GM18907 (cell line): ENCODE measurements at regions not wholly inside any gene's neighbourhood (a gene's known extent, or its start where the extent isn't known, plus 50 kb on each side); places are given as distances from the start of the nearest gene placed in this dataset.
"Not testable (repeated sequence)": the region's sequence is repeated elsewhere in the genome, so short reads cannot be mapped to it uniquely, and the experiment has no call there.

Experiments
- ATAC-seq: cut with Tn5 transposase; IDR thresholded peaks from one replicate; pipeline ENCODE4 v1.9.1; 2021; ENCODE audit warnings: mild to moderate bottlenecking, moderate library complexity; ENCODE audit not compliant: unreplicated experiment

DNA sequence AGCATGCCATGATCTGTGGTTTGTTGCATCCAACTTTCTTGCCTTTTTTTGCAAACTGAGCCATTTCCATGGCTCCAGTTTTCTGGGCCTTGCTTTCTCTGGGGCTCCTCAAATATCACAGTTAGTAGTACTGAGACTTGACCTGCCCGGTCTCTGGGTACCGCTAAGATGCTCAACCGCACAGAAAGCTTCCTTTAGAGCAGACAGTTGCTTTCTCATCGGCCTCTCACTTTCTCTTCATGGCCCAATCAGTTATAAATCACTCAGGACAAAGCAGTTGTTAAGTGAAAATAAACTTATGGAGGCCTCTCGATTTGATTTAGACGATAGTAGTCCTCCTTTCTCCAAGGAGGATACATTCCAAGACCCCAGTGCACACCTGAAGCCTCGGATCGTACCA lies 141.2 kb upstream of the ASB18 start:
- no peak for ATAC-seq

DNA sequence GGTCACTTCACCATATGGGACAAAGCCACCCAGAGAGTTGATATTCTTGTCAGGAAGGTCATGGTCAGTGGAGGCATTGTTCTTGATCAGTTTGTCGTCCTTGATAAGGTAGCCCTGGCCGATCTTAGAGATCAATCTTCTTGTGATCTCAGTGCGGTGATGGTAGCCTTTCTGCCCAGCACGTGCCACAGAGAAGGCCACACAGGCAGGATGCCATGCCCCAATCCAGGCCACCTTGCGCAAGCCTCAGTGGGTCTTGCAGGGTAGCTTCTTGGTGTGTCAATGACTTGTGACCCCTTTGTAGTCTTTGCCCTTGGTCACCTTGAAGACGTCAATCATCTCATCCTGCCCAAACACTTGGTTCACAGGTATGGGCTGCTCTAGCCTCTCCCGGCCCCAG lies 143.9 kb upstream of the ASB18 start:
- no peak for ATAC-seq

DNA sequence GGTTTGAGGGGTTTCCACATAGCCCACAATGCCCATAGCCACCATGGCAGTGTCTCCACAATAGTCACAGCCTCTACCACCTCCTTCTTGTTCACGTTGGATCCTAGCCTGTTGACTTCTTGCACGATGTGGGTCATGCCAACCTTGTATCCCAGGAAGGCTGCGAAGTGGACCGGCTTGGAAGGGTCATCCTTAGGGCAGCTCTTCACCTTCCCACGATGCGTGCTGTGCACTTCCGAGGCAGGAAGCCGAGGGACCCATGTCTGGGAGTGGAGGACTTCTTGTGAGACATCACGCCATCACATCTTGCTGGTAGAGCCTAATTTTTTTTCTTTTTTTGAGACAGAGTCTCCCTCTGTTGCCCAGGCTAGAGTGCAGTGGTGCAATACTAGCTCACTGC lies 144.6 kb upstream of the ASB18 start:
- no peak for ATAC-seq

DNA sequence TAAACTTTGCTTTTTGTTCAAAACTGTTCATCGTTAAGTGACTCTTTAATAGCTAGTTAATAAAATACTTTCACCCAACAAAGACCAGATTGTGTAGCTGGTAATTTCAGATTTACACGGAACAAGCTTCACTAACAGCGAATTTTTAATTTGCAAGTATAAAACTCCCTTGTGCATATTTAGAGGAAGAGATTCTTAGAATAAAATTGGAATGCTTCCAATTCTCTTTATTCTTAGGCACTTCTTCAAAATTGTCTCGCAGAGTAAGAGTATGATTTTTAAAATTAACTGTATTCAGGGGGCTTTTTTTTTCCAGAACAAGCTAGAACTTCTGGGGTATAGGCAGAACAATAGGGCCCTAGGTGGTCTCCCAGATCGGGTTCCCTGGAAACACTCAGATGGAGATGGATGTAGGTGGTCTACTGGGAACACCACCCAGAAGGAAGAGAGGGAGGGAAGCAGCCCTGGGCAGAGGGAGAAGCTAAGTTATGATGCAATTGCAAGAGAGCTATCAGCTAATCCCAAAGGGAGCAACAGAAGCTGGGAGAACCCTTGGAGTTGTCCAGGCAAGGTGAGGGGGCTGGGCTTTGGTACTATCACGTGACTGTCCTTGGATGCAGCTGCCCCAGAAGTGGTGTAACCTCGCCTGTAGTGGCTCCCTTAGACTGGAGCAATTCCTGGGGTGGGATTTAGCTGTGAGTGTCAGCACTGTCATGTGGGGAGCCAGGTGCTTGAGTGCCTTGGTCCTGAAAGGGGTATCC lies 151.7 kb upstream of the ASB18 start:
- no peak for ATAC-seq

DNA sequence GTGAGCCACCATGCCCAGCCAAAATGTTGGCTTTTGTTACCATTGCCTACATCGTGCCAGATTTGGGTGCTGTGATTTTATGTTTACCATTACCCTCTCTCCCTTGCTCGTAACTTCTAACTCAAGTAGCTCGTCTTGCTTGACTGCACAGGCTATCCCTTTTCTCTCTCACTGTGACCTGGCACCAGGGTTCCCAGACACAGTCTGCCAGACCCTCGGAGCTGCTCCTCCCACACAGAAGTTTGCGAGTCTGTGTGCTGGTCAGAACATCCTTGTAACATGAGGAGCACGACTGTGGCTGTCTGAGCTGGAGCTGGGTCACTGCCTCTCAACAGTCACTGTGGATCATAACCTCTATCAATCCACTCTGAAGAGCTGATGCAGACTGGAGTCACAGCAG lies 152.5 kb upstream of the ACKR3 start:
- no peak for ATAC-seq

DNA sequence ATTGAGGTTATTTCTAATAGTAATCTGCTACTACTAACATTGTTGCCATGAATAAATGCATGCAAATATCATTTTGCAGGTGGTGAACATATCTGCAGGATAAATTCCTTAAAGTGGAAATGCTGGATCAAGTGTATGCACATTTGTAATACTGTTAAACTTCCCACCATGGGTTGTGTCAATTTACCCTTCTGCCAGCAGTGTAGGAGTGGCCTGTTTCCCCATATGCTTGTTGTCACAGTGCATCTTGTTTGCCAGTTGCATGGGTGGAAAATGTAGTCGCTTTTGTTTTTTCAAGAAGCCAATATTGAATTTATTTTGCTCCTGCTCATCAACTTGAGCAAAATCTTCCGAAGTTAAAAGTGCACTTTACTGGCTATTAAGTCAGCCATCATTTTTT lies 139.0 kb upstream of the ACKR3 start:
- no peak for ATAC-seq

DNA sequence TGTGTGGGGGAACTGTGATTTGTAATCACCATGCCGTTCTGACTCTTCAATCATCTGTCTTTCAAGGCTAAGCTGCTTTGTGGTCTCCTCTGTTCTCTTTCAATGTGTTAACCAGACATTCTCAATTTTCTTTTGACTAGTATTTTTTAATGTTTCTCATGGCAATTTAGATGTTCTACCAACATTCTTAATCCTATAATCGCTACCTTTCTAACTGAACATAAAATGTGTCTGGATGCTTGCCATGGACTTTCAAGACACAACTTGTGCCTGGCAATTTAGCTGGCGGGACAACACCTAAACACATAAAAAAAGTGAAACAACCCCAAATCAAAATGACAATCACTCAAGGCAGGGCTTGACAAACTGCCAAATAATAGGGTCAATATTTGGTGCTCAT lies 135.0 kb upstream of the ACKR3 start:
- ATAC-seq = no peak

DNA sequence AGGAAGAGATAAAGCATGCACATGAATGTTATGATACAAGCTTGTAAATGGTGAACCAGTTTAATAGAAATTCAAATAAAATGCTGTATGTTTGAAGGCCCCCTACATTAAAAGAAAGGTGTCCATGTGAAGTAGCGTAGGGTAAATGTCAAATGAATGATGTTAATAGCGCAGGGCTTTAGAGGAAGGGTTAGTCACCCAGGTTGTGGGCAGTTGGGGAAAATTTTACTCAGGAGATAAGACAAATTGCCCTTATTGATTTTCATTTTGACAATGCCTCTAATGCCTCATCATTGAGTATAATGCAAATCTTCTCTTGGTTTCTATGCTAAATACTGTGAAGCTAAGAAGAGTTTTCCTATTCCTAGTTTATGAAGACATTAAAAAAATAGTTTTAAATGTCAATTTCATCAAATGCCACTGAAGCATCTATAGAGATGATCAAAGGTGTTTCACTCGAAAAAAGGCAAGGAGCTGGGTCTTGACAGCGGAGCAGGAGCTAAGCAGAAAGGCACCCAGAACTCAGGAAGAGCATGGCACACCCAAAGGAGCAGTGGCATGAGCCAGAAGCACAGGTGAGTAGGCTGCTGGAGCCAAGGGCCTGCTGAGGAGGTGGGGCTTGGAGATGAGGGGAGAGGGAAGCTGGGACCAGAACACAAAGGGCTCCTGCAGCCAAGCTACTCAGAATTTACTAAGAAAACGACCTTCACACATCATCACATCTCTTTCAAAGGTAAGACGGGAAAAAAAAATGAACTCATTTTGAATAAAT lies 129.3 kb upstream of the ACKR3 start:
- no peak for ATAC-seq

DNA sequence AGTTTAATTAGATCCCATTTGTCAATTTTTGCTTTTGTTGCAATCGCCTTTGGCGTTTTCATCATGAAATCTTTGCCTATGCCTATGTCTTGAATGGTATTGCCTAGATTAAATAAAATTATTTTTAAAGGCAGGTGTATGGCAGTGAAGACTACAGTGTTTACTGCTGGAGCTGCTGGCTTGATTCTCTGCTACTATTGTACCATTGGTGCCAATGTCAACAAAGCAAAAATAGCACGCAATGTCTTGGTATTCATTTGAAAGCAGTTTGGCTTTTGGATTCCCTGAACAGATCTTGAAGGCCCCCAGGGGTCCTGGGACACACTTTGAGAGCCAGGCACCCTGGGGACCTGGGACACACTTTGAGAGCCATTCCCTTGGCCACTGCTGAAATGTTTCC lies 125.4 kb upstream of the ACKR3 start:
- ATAC-seq = no peak

DNA sequence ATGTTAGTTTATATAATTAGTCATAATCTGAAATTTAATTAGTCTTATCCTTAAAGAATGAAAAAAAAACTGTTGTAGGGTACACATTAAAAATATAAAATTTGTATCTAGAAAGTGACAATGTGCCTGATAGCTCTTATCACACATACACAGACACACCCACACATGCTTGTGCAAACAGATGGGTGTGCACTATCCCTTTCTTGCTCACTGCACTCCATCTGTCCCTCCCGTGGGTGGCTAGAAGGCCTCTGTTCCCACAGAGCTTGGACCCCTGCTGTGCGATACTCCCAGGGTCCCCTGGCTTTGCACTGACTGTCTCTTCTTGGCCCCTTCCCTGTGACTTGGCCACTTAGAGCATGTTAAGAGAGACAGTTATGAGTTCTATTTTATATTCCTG lies 123.9 kb upstream of the ACKR3 start:
- no peak for ATAC-seq

DNA sequence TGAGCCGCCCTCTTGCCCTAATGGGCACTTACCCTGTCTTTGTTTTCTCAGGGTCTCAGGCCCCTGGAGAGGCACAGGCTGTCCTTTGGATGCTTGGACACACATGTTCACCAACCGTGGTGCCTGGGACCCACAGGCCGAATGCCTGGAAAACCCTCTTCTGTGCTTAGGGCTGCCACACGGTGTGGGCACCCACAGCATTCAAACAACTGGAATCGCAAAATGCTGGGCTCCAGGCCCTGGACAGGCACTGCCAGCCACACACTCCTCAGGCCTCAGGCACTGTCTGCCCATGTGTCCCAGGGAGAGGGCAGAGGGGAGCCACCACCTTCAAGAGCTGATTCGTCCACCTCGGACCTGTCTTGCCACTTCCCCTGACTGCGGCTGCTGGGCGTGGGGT lies 123.1 kb upstream of the ACKR3 start:
- ATAC-seq = no peak

DNA sequence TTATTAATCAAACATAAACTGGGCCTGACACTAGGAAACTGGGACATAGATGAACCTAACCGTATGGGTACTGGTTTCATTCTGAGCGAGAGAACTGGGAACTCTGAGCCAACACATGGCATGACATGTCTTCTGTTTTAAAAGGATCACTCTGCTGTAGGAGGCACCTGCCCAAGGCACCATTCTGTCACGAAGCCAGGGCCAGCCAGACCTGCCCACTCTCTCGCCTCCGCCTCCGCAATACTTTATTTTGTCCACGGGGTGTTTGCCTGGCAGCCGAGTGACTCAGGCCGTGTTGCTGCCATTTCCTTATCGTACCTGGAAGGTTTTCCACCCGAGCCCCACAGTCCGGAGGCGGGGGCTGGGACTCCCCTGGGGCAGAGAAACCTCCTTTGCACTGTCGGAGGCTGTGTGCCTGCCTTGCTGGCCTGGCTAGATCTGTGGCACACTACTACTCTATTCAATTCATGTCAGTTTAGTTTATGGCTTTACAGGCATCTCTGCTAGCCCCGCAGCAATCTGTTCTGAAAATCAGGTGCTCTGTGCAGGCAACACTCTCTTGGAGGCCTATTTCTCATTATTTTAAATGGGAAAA lies 120.4 kb upstream of the ACKR3 start:
- ATAC-seq = no peak

DNA sequence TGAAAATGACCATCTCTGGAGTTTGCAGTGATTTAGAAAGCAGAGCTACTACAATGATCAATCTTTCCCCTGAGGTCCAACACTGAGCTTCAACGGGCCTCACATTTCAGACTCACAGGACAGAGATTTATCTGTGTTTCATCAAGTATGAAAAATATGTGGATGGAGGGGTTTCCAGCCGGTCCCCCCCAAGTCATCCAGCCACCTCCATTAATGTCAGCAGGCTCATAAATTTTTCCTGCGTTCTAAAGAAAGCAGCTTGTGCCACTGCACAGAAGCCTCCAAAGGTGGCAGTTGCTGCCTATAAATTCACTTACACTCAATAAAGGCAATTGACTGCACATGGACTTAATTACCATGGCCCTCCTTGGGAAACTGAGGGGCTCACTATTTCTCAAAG lies 117.4 kb upstream of the ACKR3 start:
- ATAC-seq = no peak

DNA sequence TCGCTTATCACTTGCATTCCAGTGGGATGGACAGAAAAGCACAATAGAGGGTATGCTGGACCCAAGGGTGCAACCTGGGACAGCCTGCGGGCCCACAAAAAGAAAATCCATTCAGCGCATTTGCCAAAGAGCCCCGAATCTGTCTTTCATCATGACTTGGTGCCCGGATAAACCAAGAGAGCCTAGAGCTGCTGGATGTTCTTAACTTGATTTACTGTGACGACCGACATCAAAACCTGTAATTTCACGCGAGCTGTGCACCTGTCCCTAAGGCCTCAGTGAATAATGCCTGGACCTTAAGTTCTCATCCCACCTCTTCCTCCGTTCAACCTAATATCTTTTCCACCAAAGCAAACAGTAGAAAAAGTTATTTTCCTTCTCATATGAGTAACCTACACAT lies 115.5 kb upstream of the ACKR3 start:
- ATAC-seq = no peak

DNA sequence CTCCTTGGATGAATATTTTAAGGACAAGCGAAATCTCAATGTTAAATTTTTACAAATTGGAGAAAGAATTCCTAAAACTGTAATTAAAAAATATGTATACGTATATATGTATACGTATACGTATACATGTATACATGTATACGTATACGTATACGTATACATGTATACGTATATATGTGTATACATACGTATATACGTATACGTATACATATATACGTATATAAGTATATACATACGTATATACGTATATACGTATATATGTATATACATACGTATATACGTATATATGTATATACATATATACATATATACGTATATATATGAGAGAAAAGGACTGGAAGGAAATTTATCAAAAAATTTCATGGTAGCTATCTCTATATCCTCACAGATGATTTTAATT lies 110.2 kb upstream of the ACKR3 start:
- ATAC-seq = no peak

DNA sequence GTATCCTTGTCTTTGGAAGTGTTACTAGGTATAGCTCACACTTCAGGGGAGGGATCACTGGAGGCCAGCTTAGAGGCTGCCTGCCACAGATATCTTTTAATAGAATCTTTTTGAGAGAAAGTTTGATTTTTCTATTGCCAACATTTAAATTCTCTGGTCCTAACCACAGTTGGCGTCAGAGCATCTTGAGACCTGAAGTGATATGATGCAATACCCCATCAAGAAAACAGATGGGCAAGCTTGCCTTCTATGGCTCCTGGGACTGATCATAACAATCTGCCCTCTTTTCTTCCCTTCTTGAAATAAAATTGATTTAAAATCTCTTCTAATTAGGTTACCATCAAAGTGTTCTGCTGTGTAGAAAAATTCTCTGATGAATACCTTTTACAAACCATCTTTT lies 105.5 kb upstream of the ACKR3 start:
- no peak for ATAC-seq

DNA sequence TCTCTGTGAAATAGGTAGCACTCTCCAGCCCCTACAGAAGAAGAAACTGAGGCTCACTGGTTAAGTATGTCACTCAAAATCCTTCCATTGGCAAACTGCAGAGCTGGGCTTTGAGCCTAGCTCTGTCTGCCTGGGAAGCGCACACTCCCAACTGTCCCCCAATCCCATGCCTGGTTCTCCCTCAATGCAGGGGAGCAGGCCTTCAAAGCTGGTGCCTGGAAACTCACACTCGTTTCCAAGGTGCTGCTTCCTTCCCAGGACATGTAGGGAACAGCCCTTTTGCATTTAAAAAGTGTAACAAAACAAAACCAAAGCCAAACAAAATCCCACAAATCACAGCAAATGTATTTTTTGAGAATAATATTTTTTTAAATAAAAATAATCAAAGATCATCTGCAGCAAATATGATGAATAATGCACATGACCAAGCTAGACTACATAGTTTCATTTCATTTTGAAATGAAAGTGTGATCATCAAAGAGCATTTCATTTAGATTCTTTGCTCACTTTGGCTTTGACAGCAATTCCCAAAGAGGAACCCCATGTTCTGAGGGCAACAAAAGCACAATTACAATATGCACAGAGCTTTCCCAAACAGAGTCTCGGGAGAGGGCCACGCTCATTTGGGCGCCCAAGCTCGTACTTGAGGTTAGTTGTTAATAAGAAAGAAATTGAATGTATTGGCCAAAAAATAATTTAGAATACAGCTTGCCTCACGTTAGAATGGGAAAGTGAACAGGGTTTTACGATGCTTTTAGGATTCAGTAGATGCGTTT lies 96.7 kb upstream of the ACKR3 start:
- no peak for ATAC-seq

DNA sequence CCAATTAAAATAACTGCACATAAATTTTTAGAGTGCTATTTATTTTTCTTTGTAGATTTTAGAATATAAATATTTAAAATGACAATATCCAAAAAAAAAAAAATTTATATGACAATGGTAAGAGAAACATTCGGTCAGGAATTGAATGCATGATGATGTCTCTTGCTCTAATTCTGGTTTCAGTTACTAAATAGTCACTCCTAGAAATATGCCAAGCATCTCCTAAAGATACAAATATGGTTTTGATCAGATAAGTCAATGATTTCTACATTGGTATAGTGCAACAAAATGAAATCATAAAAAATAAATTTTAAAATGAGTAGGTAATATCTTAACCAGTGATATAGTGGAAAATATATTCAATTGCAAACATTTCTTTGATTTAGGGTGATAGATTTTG lies 95.9 kb upstream of the ACKR3 start:
- no peak for ATAC-seq

DNA sequence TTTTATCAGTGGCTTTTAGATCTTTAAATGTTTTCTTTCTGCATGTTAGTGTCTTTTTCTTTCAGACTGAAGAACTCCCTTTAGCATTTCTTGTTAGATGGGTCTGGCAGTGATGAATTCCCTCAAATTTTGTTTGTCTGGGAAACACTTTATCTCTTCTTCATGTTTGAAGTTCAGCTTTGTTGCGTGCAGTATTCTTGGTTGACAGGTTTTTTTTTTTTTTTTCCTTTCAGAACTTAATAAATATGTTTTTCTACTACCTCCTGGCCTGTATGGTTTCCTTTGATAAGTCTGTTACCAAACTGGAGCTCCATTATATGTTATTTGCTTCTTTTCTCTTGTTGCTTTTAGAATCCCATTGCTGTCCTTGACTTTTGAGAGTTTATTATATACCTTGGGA lies 89.8 kb upstream of the ACKR3 start:
- ATAC-seq = no peak

DNA sequence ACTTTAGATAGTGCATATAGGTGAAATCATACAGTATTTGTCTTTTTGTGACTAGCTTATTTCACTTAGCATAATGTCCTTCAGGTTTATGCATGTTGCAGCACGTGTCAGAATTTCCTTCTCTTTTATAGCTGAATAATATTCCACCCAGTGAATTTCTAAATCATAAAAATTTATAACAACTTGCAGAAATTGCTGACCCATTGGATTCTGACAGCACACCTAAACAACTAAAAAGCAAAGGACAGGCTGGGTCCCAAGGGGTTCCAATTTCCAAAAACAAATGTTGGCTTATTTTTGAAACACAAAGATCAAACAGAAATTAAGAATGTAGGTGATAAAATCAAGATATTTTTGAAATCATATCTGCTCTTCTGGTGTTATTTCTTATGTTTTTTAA lies 86.5 kb upstream of the ACKR3 start:
- no peak for ATAC-seq

DNA sequence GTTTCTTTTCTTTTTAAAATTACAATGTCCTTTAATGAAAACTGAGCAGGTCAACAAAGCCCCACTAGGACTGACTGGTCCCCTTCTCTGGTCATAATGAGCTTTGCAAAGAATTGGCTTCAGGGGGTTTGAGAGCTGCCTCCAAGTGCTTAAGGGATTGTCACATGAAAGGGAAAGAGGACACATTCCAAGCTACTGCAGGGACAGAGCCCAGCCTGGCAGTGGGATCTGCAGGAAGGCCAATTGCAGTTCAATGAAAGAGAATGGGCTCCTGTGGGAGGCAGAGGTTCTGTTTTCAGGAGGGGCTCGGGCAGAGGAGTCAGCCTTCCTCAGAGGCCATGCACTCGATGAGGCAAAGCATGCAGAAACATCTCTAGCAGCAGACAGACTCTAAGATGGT lies 84.1 kb upstream of the ACKR3 start:
- no peak for ATAC-seq

DNA sequence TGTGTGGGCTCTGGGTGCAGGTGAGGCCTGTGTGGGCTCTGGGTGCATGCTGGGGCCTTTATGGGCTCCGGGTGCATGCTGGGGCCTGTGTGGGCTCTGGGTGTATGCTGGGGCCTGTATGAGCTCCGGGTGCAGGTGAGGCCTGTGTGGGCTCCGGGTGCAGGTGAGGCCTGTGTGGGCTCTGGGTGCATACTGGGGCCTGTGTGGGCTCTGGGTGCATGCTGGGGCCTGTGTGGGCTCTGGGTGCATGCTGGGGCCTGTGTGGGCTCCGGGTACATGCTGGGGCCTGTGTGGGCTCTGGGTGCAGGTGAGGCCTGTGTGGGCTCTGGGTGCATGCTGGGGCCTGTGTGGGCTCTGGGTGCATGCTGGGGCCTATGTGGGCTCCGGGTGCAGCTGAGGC lies 80.5 kb upstream of the ACKR3 start:
- not testable (repeated sequence) for ATAC-seq
